Hepatocyte (in vitro differentiated cells): ENCODE measurements at regions not wholly inside any gene's neighbourhood (a gene's known extent, or its start where the extent isn't known, plus 50 kb on each side); places are given as distances from the start of the nearest gene placed in this dataset.

Source experiments
- CTCF ChIP-seq: fragments of 200-600 bp; sonication (generic); IDR thresholded peaks from 2 replicates; pipeline ENCODE4 v1.5.1; 2016; ENCODE audit warnings: antibody characterized with exemption, mild to moderate bottlenecking; ENCODE audit not compliant: poor library complexity
- EZH2 ChIP-seq: fragments of 200-600 bp; sonication (generic); IDR thresholded peaks from 2 replicates; pipeline ENCODE4 v1.6.1; 2016; ENCODE audit warnings: antibody characterized with exemption, mild to moderate bottlenecking, borderline replicate concordance
- EZH2phosphoT487 ChIP-seq: fragments of 200-600 bp; sonication (generic); IDR thresholded peaks from one replicate; pipeline ENCODE4 v1.6.1; 2018; ENCODE audit warnings: antibody characterized with exemption, mild to moderate bottlenecking, low read depth, moderate library complexity; ENCODE audit not compliant: unreplicated experiment, severe bottlenecking

GRCh38 chr1:56213068-56213467 is 366.3 kb downstream of the PLPP3 start:
- no peak for TF ChIP-seq CTCF
- no peak for TF ChIP-seq EZH2phosphoT487
- no peak for TF ChIP-seq EZH2
